NCI-H345 treated with DMSO at 0.1 percent for 48 hours (cell line): ENCODE measurements at regions not wholly inside any gene's neighbourhood (a gene's known extent, or its start where the extent isn't known, plus 50 kb on each side); places are given as distances from the start of the nearest gene placed in this dataset.
"Not testable (repeated sequence)": the region's sequence is repeated elsewhere in the genome, so short reads cannot be mapped to it uniquely, and the experiment has no call there.

Experiments used
- DNase-seq: peaks from one replicate; lab custom pipeline; 2025; ENCODE audit not compliant: unreplicated experiment; lab: John Stamatoyannopoulos, UW

DNA sequence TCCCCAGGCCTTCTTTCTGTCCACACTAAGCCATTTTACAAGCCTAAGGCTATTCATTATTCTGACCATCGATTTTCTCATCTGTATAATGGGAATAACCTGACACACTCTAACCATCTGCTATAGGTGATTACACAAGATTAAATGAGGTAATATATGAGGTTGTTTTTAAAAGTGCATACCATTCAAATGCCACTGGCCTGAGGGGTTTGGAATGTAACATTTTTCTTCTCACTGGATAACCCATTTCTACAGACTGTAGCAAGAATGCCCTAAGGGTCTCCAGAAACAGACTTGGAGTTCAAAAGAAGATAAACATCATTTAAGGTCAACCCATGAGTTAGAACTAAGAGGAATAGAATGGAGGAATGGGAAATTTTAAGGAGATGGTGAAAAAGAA is 111.7 kb upstream of the SETBP1 start:
- no peak for DNase-seq

- DNase-seq: no peak
Measured at GRCh38 chr18:44569391-44570055, 111.2 kb upstream of the SETBP1 start.

DNA sequence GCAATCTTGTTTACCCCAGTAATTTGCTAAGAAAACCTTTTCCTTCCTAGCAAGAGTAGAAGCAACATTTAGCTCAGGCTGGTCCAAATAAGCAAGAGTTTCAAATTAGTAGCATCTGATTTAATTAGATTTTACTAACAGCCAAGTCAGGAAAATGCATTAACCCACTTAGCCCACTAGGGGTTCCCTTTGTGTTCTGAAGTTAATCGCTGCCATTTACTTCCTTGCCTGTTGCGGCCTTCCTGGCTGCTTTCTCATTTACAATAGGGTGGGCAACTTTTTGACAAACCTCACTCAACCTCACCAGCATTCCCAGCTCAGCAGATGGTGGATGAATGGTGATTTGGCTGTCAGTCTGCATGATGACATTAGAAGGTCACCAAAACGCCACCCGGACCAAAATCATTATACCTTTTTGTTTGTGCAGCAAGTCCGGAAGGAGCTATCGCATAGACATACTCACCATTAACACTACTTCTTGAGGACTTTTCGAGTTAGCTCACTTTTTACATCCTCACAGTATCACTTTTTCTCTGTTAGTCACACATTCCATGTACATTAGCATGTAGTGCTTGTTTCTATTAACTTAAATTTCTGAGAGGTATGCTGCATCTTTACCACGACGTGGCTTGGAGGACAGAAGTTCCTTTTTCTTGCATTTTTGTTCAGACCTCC is 101.5 kb upstream of the SETBP1 start:
- no peak for DNase-seq

- DNase-seq: no peak
Measured at GRCh38 chr18:44579745-44580144, 100.9 kb upstream of the SETBP1 start.

DNA sequence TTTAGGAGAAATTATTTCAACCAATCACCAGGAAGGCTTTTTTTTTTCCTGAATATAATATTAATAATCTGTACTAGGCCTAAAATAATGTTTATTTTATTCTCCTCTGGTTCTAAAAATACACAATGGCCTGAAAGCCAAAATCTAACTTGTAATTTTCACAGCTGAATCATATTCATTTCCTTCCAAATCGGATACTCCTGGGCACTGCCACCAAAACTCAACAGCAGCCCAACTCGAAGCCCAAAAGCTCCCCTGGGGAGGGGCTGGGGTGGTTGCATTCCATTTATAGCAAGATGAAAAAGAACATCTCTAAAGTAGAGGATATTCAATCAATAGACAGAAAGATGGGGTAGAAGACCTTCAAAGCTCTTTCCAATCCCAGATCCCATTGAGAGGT is 100.5 kb upstream of the SETBP1 start:
- DNase-seq: no peak

DNA sequence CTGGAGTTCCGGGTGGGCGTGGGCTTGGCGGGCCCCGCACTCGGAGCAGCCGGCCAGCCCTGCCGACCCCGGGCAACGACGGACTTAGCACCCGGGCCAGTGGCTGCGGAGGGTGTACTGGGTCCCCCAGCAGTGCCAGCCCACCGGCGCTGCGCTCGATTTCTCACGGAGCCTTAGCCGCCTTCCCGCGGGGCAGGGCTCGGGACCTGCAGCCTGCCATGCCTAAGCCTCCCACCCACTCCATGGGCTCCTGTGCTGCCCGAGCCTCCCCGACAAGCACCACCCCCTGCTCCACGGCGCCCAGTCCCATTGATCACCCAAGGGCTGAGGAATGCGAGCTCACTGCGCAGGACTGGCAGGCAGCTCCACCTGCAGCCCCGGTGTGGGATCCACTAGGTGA is 99.9 kb upstream of the SETBP1 start:
- not testable (repeated sequence) for DNase-seq

- no peak for DNase-seq
Measured at GRCh38 chr18:44582456-44582855, 98.2 kb upstream of the SETBP1 start.

DNA sequence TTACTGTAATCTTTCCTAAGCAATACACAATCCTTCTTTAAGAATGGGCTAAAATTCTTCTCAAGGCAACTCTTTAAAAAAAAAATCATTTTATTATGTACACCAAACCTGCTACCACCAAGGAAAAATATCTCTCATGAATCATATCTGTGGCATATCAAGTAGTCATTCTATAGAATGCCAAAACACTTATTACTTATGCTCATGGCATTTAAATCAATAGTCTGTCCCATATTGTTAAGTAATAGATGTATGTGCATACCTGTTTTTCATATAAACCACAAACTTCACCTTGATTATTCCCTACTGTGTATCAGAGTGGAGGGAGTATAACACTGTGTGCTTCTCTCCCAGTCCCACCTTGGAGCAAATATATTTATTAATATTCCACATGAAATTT is 95.8 kb upstream of the SETBP1 start:
- DNase-seq: no peak

GRCh38 chr18:44586782-44587524 is 93.7 kb upstream of the SETBP1 start:
- no peak for DNase-seq

GRCh38 chr18:44588508-44588907 is 92.2 kb upstream of the SETBP1 start:
- no peak for DNase-seq

DNA sequence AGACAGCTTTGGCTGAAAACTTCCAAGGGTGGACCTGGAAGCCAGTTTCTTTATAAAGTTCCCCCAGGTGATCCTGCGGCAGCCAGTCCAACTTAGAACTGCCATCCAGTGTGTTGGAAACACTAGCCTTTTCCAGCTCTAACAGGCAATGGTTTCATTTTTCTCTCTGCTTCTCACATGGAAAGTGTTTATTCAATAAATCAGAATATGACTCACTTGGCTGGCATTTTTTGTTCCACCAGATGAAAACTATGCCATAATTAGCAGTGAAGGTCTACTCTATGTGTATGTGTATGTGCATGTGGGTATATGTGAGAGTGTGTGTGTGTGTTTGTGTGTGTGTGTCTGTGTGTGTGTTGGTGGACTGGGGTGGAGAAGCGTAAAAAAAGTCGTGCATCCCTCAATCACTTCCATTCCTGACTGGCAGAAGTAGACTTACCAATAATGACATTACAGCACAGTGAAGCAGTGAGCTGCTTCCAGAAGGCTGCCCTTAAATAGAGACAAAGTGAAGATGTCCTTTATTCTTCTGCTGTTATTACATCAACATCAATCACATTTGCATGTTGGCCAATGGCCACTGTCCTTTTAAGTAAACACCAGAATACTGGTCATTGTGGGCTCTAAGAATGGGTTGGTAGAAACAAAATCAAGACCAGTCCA is 90.9 kb upstream of the SETBP1 start:
- DNase-seq: no peak

DNA sequence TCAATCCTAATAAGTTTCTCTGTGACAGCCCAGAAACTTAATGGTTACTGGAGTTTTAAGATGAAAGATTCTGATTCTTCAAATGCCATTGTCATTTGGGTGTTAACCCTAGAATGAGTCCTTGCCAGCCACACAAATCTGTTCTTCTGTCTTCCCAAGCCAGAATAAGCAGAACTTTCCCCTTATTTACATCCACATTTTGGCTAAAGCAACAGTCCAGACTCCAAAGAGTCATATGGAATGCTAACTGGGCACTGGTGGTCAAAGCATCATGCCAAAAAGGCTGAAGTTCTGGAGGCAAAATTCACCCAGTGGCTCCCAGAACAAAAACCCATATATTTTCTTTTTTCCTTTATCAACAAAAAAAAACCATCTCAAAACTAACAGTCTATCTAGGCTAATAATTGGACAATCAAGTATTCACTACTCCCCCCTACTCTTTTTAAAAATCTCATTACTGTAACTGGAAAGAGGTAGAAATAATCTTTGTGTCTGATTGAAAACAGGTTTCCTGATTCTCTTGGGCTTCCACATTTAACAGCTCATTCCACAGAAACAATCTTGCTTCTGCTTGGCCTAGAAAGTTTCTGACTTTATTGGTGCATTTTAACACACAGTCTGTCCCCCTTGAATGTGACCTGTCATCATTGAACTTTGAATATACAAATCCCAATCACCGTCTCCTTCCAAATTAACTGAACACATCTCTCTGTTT is 89.6 kb upstream of the SETBP1 start:
- no peak for DNase-seq

GRCh38 chr18:44592639-44593038 is 88.0 kb upstream of the SETBP1 start:
- DNase-seq: no peak

GRCh38 chr18:44594799-44595467 is 85.8 kb upstream of the SETBP1 start:
- no peak for DNase-seq

DNA sequence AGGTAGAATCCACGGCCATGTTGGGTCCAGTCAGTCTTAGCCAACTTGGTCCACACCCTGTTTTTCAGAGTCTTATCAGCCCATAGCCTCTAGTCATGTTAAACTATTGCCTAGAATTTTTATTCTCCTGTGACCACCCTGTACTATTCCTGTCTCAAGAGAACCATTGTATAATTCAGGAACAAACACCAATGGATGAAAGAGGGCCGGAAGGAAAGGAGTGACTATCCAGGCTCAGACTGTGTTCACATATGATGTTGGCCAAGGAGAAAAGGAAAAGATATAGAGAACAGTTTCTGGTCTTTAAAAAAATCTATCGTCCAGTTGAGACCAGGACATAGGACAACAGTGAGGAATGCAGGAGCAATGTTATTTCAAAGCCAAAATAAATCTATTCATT is 82.9 kb upstream of the SETBP1 start:
- no peak for DNase-seq

DNA sequence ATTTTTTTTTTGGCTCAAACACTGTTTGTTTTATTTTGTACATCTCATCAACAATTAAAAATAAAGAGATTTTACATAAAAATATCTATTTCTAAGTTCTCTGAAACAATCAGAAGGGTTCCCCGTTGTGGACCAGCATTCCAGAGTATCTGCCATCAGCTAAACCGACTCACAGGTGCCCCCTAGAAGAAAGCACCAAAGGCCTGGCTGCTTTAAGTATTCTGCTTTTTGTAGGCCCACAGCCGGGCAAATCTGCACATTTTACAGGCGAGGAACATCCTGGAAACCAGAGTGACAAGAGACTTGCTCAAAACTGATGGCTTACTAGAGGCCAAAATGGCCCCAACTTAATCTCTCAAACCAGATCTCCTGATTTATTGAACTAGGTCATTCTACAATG is 82.2 kb upstream of the SETBP1 start:
- DNase-seq: no peak

GRCh38 chr18:44599412-44599811 is 81.3 kb upstream of the SETBP1 start:
- DNase-seq: no peak

DNA sequence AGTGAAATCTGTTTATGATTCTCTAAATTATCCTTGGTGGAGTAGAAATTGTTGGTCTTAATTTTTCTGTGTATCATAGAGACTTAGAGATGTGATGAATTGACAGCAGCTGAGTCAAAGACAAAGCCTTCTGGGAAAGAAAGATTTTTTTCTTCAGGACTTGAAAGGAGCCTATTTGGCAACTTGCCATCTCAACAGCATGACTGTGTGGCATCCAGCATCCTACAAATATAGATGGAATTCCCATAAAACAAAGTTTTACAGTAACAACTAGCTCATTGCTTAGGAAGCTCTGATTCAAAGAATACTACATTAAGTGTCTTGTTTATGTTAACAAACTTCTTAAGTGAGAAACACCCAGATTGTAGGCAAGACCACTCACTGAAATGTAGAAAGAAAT is 79.2 kb upstream of the SETBP1 start:
- DNase-seq: no peak

DNA sequence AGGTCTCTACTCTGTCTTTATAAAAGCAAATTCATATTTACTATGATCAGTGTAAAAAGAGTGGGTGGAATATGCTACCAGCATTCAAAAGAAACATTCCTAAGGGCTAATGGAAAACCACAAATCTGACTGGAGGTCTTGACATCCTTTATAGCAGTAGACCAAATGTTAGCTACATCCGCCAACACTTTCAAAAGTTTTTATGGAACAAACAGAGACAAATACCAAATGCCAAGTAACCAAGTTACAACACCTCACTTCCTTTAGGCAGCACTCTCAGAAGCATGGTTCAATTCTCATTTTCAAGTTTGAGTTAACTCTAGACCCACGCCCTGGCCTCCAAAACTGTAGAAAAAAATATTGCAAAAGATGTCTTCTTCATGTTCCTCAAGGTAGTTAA is 78.3 kb upstream of the SETBP1 start:
- DNase-seq: no peak

GRCh38 chr18:44602845-44603244 is 77.8 kb upstream of the SETBP1 start:
- no peak for DNase-seq
